NT2/D1 (cell line): ENCODE measurements at regions not wholly inside any gene's neighbourhood (a gene's known extent, or its start where the extent isn't known, plus 50 kb on each side); places are given as distances from the start of the nearest gene placed in this dataset.

Experiments used
- DNase-seq: peaks from one replicate; pipeline ENCODE4 v3.0.0-alpha.2; 2011; ENCODE audit warnings: low read depth, low spot score
- H3K27me3 ChIP-seq: 2 replicates; pipeline ENCODE4 v1.6.0; 2011; ENCODE audit warnings: mild to moderate bottlenecking; ENCODE audit not compliant: insufficient read length, insufficient read depth
- H3K36me3 ChIP-seq: 2 replicates; pipeline ENCODE4 v1.6.1; 2011; ENCODE audit warnings: mild to moderate bottlenecking, low read length, mixed read lengths; ENCODE audit not compliant: insufficient read depth, insufficient read length
- H3K4me1 ChIP-seq: 2 replicates; pipeline ENCODE4 v1.5.1; 2011; ENCODE audit not compliant: insufficient read depth, insufficient read length
- H3K4me3 ChIP-seq: 2 replicates; pipeline ENCODE4 v1.5.1; 2011; ENCODE audit warnings: low read depth; ENCODE audit not compliant: insufficient read length
- H3K9ac ChIP-seq: 2 replicates; pipeline ENCODE4 v1.6.0; 2011; ENCODE audit warnings: low read depth; ENCODE audit not compliant: insufficient read length
- H3K9me3 ChIP-seq: 2 replicates; pipeline ENCODE4 v1.5.1; 2011; ENCODE audit warnings: mild to moderate bottlenecking, low read length; ENCODE audit not compliant: insufficient read depth
- SUZ12 ChIP-seq: IDR thresholded peaks from 2 replicates; pipeline ENCODE4 v1.6.1; 2011; ENCODE audit not compliant: insufficient read length, insufficient read depth; ENCODE audit errors: extremely low read depth
- YY1 ChIP-seq: IDR thresholded peaks from 2 replicates; pipeline ENCODE4 v1.6.1; 2011; ENCODE audit not compliant: insufficient read length, insufficient read depth
- ZNF274 ChIP-seq: IDR thresholded peaks from 2 replicates; pipeline ENCODE4 v1.6.1; 2011; ENCODE audit warnings: mild to moderate bottlenecking, low read depth, low read length

DNA sequence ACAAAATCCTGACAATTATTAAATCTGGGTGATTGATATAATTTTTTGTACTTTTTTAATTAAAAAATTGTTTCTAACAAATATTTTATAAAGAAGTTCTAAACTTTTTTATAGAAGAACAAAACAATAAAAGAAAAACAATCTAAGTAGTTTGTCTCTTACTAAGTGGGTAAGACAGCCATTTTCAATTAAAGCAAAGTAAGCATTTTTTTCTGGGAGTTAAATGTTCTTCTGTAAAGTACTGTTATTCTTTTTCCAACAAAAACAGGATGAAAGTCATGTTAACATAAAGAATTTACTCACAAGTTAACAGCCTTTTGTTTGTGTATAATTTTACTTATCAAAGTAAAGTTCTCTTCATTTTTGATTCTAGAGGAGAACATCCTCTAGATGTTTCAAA is 1029.9 kb downstream of the JRKL start:
- H3K36me3 ChIP-seq = no peaks in the 10 kb centered on the region
- no peak for DNase-seq
- no peak overlapping the region for H3K9ac ChIP-seq
- no peak overlapping the region for H3K4me3 ChIP-seq
- no peaks in the 10 kb centered on the region for H3K27me3 ChIP-seq
- no peaks in the 10 kb centered on the region for H3K9me3 ChIP-seq
- TF ChIP-seq YY1 (no peak), ZNF274 (no peak)
- no peaks in the 10 kb centered on the region for H3K4me1 ChIP-seq

DNA sequence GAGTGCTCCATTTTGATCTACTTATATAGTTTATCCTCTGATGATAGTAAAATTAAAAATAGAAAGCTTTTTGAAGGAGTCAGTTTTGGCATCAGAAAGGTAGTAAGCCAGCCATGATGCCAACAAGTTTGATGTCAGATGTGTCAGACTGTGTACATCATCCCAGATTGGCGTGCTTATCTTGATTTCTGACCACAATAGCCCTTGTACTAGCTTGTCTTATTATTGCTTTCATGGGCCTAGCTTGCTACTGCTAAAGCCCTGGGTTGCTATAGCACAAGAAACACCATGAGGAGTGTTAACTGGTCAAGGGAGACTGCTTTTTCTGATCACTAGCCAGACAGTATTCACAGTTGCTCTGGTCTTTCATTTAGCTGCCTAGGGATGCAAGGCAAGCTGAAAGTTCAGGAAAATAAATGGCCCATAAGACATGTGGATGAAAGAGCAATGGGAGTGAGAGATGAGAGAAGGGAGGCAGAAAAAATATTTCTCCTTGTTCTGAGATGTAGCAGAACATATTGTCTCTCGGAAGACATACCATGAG is 1038.5 kb downstream of the JRKL start:
- Histone ChIP-seq H3K9me3 (0 out of 2 replicates have a peak, but pooled peaks cover under 1% of the 10 kb centered on the region), H3K4me3 (no peak overlapping the region), H3K4me1 (no peaks in the 10 kb centered on the region), H3K9ac (no peak overlapping the region), H3K36me3 (no peaks in the 10 kb centered on the region), H3K27me3 (no peaks in the 10 kb centered on the region)
- DNase-seq = no peak
- TF ChIP-seq YY1 (no peak), ZNF274 (no peak)

DNA sequence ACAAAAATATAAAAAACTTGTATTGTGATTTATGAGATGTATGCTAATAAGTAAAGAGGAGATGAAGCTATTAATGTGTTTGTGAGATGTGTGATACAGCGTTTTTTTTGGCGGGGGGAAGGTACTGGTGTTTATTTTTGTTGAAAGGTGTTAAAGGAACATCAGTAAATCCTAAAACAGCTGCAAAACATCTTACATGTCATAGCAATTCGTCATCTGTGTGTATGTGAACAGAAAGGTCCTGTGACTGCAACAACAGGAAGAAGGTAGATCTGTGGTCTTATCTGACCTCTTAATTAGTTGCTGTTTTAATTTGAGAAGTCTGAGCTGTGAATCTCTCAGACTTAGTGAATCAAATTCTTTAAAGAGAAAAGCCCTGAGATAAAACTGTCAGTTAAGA is 1041.1 kb downstream of the JRKL start:
- Histone ChIP-seq H3K27me3 (no peaks in the 10 kb centered on the region), H3K9ac (no peak overlapping the region), H3K36me3 (no peaks in the 10 kb centered on the region), H3K9me3 (peaks cover 6% of the 10 kb centered on the region; the same call in 1 of the 2 replicates), H3K4me3 (no peak overlapping the region), H3K4me1 (no peaks in the 10 kb centered on the region)
- DNase-seq = no peak
- no peak for TF ChIP-seq SUZ12
- no peak for TF ChIP-seq YY1
- no peak for TF ChIP-seq ZNF274

DNA sequence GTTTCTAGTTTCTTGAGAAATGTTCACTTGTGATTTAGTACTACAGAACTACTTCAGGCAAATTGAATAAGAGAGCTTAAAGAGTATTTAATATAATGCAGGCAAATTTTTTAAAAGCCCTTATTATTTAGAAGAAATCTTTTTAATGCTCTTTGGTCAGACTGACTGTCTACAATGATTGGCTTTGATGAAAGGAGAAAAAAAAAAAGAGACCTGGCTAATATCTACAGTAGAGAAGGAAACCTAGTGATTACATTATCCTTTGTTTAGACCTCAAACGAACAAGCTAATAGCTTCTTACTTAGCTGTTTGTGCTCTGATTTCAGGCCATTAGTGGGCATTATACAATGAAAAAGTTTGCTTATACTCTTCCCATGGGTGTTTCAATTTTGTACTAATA is 1043.1 kb downstream of the JRKL start:
- Histone ChIP-seq H3K9ac (no peak overlapping the region), H3K4me1 (no peaks in the 10 kb centered on the region), H3K36me3 (no peaks in the 10 kb centered on the region), H3K9me3 (peaks cover 6% of the 10 kb centered on the region; the same call in 1 of the 2 replicates), H3K4me3 (no peak overlapping the region), H3K27me3 (no peaks in the 10 kb centered on the region)
- no peak for TF ChIP-seq SUZ12
- TF ChIP-seq YY1 = no peak
- DNase-seq = no peak

DNA sequence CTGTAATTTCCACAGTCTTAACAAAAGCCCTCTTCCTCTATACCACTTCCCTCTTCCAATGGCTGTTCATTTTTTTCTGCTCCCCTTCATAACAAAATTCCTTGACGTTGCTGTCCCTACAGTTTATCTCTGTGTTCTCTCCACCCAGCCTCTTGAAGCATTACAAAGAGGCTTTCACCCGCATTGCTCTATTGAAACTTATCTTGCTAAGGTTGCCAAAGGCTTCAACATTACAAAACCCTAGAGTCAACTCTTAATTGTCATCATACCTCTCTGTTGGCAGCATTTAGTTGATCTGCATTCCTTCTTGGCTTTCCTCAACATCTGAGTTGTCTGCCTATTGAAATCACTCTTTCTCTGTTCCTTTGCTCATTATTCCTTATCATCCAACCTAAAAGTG is 1055.7 kb downstream of the JRKL start:
- TF ChIP-seq SUZ12 = no peak
- no peak for TF ChIP-seq ZNF274
- TF ChIP-seq YY1 = no peak
- Histone ChIP-seq H3K4me1 (no peaks in the 10 kb centered on the region), H3K36me3 (no peaks in the 10 kb centered on the region), H3K27me3 (no peaks in the 10 kb centered on the region), H3K9ac (no peak overlapping the region), H3K4me3 (no peak overlapping the region), H3K9me3 (no peaks in the 10 kb centered on the region)
- no peak for DNase-seq

DNA sequence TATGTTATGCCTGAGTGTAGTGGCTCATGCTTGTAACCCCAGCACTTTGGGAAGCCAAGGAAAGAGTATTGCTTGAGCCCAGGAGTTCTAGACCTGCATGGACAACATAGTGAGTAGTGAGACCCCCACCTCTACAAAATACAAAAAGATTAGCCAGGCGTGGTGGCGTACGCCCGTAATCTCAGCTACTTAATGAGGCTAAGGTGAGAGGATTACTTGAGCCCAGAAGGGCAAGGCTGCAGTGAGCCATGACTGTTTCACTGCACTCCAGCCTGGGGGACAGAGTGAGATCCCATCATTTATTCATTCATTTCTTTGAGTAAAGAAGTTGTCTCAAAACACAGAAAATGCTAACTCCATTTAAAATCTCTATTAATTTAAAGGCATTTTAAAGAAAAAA is 1061.6 kb downstream of the JRKL start:
- TF ChIP-seq YY1 (no peak), ZNF274 (no peak), SUZ12 (no peak)
- H3K9me3 ChIP-seq = no peaks in the 10 kb centered on the region
- H3K27me3 ChIP-seq = no peaks in the 10 kb centered on the region
- no peak overlapping the region for H3K9ac ChIP-seq
- no peak for DNase-seq
- no peak overlapping the region for H3K4me3 ChIP-seq
- no peaks in the 10 kb centered on the region for H3K36me3 ChIP-seq
- H3K4me1 ChIP-seq = no peaks in the 10 kb centered on the region

DNA sequence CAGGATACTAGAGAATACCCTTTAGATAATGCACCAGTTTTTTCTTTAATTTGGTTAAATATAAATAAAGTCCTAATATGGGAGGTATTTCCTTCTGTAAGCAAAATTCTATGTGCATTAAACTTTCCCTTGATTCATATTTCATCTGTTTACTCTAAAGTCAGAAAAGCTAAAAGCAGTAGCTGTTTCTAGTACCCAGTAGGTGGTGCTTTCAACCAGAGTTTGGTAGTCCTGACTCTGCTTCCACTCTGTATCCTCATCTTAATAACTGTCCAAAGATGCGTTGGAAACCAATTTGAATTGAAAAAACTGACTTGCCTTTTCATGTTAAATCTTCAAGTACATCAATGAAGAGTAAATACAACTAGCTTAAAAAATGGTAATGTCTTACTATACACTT is 1065.2 kb downstream of the JRKL start:
- Histone ChIP-seq H3K9ac (no peak overlapping the region), H3K27me3 (no peaks in the 10 kb centered on the region), H3K4me3 (no peak overlapping the region)

More for the DNA sequence above, 1065.2 kb downstream of the JRKL start:
- DNase-seq = no peak
- H3K9me3 ChIP-seq = no peaks in the 10 kb centered on the region
- H3K36me3 ChIP-seq = no peaks in the 10 kb centered on the region
- no peak for TF ChIP-seq ZNF274
- TF ChIP-seq SUZ12 = no peak
- TF ChIP-seq YY1 = no peak
- no peaks in the 10 kb centered on the region for H3K4me1 ChIP-seq
